ENCODE measurements at regions not wholly inside any gene's neighbourhood (a gene's known extent, or its start where the extent isn't known, plus 50 kb on each side); places are given as distances from the start of the nearest gene placed in this dataset.

DNA sequence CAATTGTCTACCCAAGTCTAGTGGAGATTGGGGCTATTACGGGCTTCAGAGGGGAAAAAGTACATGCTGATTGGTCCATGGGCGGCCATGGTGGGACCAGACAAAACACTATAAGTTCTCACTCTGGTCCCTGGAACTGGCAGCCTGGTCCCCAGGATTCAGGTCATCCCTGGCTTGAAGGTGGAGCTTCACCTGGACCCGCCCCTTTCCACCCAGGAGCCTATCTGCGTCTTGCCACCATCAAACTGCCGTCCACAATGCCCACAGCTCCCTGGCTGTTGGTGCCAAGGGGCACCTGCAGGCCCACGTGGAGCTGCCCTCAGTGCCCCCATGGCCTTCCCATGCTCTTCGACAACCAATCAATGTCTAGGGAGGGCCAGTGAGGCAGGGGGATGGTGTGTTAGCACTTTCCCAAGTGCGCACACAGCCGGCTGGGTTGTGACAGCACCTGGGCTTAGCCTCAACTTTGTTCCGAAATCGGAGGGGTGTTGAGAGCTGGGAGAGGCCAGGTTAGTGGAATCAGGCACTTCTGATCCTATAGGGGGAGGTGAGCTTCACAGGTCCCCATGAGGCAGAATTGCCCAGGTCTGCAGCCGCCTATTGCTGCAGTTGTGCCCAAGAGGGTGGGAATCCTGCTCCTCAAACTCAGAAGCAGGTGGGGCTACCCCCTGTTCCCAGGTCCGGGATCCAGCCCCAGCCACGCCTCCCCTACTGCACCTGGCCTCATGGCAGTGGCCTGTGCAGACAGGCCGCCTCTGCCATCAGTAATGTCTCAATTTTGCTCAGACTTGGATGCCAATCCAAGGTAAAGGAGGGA is 1369.4 kb upstream of the PRMT6 start:
- Histone ChIP-seq H3K9me3 (no peaks in the 10 kb centered on the region), H3K4me3 (no peak overlapping the region), H3K36me3 (no peaks in the 10 kb centered on the region), H3K27me3 (no peaks in the 10 kb centered on the region), H3K27ac (no peak overlapping the region), H3K4me1 (ENCODE audit: insufficient read depth) (no peaks in the 10 kb centered on the region)
- 91 to 94% (median 91%) methylated on average over 15 of the region's 15 CpGs for WGBS, 3 donors
- intact Hi-C loops (cut with DNase I): no loop called here
- DNase-seq: no peak
- TF ChIP-seq, protein P1, sequence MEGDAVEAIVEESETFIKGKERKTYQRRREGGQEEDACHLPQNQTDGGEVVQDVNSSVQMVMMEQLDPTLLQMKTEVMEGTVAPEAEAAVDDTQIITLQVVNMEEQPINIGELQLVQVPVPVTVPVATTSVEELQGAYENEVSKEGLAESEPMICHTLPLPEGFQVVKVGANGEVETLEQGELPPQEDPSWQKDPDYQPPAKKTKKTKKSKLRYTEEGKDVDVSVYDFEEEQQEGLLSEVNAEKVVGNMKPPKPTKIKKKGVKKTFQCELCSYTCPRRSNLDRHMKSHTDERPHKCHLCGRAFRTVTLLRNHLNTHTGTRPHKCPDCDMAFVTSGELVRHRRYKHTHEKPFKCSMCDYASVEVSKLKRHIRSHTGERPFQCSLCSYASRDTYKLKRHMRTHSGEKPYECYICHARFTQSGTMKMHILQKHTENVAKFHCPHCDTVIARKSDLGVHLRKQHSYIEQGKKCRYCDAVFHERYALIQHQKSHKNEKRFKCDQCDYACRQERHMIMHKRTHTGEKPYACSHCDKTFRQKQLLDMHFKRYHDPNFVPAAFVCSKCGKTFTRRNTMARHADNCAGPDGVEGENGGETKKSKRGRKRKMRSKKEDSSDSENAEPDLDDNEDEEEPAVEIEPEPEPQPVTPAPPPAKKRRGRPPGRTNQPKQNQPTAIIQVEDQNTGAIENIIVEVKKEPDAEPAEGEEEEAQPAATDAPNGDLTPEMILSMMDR (IDR thresholded peaks at IDR 0.05): no peak
- no peak for TF ChIP-seq EP300 (IDR thresholded peaks at IDR 0.05)
- TF ChIP-seq POLR2A (IDR thresholded peaks at IDR 0.05): no peak

DNA sequence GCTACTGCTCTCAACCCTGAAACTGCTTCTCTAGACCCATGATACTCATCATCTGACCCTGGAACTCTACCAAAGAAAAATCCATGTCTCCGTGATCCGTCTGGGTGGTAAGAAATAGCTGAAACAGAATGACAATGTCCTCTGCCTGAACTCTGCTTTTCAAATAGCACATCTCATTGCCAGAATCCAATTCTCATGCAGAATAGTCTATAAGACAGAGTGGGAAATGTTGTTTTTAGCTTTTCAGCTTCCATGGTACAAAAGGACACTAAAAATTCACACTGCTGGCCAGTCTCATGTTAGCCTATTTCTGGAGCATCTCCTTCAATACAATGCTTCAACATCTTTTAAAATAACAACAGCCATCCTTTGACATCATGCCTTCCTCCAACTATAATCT is 1355.8 kb upstream of the PRMT6 start:
- TF ChIP-seq POLR2A (IDR thresholded peaks at IDR 0.05) (no peak), EP300 (IDR thresholded peaks at IDR 0.05) (no peak)
- TF ChIP-seq, protein P1 (IDR thresholded peaks at IDR 0.05): no peak
- intact Hi-C loops (cut with DNase I): no loop called here
- WGBS, 3 donors: 75 to 83% (median 78%) methylated on average over 2 of the region's 2 CpGs

DNA sequence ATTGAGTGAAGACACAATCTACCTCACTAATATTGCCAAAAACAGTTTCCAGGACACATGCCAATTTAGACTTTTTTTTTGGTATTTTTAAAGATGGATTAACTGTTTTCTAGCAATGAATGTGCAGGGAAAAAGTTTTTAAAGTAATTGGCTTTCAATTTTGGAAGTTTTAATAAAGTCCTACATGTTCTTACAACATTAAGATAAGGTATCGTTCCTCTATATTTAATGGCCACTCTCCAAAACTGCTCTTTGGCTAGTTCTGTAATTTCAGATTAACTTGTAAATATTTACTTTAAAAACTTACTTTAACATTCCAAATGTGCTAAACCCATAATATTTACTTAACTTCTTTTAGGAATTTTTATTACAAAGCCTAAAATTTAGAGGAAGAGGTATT is 1332.2 kb upstream of the PRMT6 start:
- Histone ChIP-seq H3K27ac (no peak overlapping the region), H3K4me3 (no peak overlapping the region), H3K27me3 (no peaks in the 10 kb centered on the region), H3K4me1 (ENCODE audit: insufficient read depth) (peaks cover 3% of the 10 kb centered on the region), H3K9me3 (no peaks in the 10 kb centered on the region), H3K36me3 (no peaks in the 10 kb centered on the region)
- intact Hi-C loops (cut with DNase I): no loop called here
- TF ChIP-seq EP300 (IDR thresholded peaks at IDR 0.05): no peak
- no peak for TF ChIP-seq POLR2A (IDR thresholded peaks at IDR 0.05)
- TF ChIP-seq, protein P1 (IDR thresholded peaks at IDR 0.05): no peak
- 5% methylated on average over 1 of the region's 1 CpG for WGBS, 3 donors
- DNase-seq: no peak

More for the DNA sequence above, 1355.8 kb upstream of the PRMT6 start:
- no peak overlapping the region for H3K27ac ChIP-seq
- no peaks in the 10 kb centered on the region for H3K4me1 ChIP-seq (ENCODE audit: insufficient read depth)
- no peaks in the 10 kb centered on the region for H3K27me3 ChIP-seq
- no peak overlapping the region for H3K4me3 ChIP-seq
- DNase-seq: no peak
- no peaks in the 10 kb centered on the region for H3K36me3 ChIP-seq
- no peaks in the 10 kb centered on the region for H3K9me3 ChIP-seq

DNA sequence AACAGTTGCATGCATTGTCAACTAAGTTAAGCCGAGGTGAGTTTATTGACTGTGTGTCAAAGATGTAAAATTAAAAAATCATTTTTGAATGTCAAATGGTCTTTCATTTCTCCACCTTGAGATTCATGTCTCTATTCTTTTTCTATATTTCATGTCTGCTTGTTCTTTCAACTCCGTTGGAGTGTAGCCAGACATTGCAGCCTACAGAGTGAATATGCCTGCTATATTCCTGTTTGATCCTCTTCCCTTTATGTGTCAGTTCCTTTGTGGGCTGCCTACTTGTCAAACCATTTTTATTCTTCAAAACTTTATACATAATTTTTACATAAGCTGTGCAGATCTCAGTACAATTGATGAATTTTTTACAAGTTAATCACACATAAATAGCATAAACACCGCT is 1325.8 kb upstream of the PRMT6 start:
- 79 to 91% (median 88%) methylated on average over 3 of the region's 3 CpGs for WGBS, 3 donors
- no peak for DNase-seq
- Histone ChIP-seq H3K9me3 (no peaks in the 10 kb centered on the region), H3K4me1 (ENCODE audit: insufficient read depth) (no peaks in the 10 kb centered on the region), H3K4me3 (no peak overlapping the region), H3K27me3 (no peaks in the 10 kb centered on the region), H3K27ac (no peak overlapping the region), H3K36me3 (no peaks in the 10 kb centered on the region)
- intact Hi-C loops (cut with DNase I): no loop called here
- TF ChIP-seq EP300 (IDR thresholded peaks at IDR 0.05) (no peak), POLR2A (IDR thresholded peaks at IDR 0.05) (no peak)

DNA sequence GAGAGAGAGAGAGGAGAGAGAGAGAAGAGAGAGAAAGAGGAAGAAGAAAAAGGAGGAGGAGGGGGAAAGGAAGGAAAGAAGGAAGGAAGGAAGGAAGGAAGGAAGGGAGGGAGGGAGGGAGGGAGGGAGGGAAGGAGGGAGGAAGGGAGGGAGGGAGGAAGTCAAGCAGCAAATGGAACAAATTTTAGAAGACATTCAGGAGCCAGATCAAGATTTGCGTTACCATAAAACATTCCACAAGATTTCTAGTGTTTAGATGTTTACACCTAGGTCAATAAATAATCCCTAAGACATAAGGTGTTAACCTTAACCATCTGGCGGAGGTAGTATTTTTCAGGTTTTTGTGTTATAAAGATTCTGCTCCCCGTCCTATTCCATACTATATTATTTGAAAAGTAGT is 1320.1 kb upstream of the PRMT6 start:
- intact Hi-C loops (cut with DNase I): no loop called here
- Histone ChIP-seq H3K27ac (no peak overlapping the region), H3K27me3 (no peaks in the 10 kb centered on the region), H3K4me1 (ENCODE audit: insufficient read depth) (no peaks in the 10 kb centered on the region), H3K9me3 (no peaks in the 10 kb centered on the region), H3K4me3 (no peak overlapping the region), H3K36me3 (no peaks in the 10 kb centered on the region)
- no peak for DNase-seq
- WGBS, 3 donors: 77 to 89% (median 85%) methylated on average over 3 of the region's 3 CpGs
- TF ChIP-seq EP300 (IDR thresholded peaks at IDR 0.05) (no peak), POLR2A (IDR thresholded peaks at IDR 0.05) (no peak)
- TF ChIP-seq, protein P1 (IDR thresholded peaks at IDR 0.05): no peak
